Choroid plexus epithelial cell (primary cell): ENCODE measurements at regions not wholly inside any gene's neighbourhood (a gene's known extent, or its start where the extent isn't known, plus 50 kb on each side); places are given as distances from the start of the nearest gene placed in this dataset.
A peak's percentile ranks its signal among the peaks of the same experiment; 100 is the strongest.

Experiments
- DNase-seq: peaks from one replicate; pipeline ENCODE4 v3.0.0-alpha.2; 2010; ENCODE audit warnings: low read depth
- H3K4me3 ChIP-seq: 2 replicates; pipeline ENCODE4 v1.5.1; 2011; ENCODE audit warnings: low read depth, mild to moderate bottlenecking, control low read depth, low read length, moderate library complexity
- TF ChIP-seq, protein P1 (sequence below): conservative IDR thresholded peaks from 2 replicates; pipeline ENCODE4 v1.5.1; 2011; ENCODE audit warnings: low read depth, mild to moderate bottlenecking, control low read depth, inconsistent platforms, low read length, moderate library complexity

DNA sequence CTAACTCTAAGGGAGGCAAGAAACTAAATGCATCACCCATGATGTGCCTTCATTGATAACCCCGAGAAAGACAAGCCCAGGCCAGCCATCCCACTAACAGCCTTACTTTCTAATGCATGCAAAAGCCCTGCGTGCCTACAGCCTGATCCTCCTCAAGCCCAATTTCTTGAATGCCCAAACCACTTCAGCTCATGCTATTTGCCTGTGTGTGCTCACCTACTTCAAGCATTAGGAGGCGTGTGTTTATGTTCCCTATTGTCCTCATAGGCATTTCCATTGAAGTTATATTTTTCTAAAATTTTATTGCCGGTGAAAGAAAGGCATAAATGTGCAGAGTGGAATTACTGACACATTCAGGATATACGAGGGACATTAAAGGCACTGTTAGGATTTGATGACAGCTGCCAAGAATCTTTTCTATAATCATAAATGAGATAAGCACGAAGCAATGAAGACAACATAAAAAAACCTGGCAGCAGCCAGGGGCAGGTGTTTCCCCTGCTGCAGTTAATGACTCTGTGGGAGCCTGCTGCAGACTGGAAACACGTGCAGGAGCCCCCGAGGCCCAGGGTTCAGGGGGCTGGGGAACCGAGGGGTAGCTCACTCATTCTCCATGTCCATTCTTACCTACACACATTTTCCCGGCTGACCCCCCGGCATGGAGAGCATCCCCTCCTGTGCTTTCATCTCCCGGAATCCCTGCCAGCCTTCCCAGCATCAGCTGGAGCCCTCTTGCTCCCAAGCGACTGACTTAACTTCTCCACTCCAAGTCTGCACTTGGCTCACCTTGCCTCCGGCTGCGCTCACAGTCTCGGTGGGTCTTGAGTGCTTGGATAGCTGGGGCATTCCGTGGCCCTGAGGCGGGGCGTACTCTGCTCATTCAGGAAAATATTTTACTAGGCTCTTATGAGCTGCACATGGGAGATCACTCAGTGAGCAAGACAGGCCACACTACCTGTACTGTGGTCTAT, 292.3 kb upstream of the SIX2 start:
- no peak overlapping the region for H3K4me3 ChIP-seq
- no peak for DNase-seq
- TF ChIP-seq, protein P1, sequence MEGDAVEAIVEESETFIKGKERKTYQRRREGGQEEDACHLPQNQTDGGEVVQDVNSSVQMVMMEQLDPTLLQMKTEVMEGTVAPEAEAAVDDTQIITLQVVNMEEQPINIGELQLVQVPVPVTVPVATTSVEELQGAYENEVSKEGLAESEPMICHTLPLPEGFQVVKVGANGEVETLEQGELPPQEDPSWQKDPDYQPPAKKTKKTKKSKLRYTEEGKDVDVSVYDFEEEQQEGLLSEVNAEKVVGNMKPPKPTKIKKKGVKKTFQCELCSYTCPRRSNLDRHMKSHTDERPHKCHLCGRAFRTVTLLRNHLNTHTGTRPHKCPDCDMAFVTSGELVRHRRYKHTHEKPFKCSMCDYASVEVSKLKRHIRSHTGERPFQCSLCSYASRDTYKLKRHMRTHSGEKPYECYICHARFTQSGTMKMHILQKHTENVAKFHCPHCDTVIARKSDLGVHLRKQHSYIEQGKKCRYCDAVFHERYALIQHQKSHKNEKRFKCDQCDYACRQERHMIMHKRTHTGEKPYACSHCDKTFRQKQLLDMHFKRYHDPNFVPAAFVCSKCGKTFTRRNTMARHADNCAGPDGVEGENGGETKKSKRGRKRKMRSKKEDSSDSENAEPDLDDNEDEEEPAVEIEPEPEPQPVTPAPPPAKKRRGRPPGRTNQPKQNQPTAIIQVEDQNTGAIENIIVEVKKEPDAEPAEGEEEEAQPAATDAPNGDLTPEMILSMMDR: no peak

DNA sequence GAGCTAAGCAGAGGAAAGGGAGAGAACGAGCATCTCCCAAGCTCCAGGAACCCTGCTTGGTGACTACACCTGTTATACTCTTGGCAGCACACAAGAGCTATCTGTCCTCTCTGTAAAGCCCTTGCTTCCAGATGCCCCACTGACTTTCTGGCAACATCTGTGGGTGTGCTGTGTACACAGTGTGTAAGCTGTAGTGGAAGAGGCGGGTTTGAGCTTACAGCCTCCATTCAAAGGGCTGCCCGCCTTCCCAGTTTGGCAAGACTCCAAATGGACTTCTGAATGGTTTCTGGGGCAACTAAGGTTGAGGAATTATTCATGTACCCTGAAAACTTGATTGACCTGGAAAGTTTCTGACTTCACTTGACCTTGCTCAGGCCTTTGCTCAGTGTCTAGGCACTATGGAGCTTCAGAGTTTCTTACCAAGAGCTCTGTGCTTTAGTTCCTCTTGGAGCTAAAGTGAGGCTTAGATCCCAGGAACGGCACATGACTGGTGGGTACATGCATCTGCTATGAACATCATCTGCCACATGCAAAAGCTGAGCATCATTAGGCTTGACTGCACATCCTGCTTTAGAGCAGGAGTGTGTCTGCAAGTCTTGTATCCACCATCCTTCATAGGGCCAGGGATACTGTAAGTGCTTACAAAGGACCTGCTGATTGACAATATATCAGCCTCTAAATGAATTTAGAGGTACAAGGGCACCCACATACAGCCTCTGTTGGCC, 290.9 kb upstream of the SIX2 start:
- TF ChIP-seq, protein P1: no peak
- no peak overlapping the region for H3K4me3 ChIP-seq
- peak; percentile 19 for DNase-seq

DNA sequence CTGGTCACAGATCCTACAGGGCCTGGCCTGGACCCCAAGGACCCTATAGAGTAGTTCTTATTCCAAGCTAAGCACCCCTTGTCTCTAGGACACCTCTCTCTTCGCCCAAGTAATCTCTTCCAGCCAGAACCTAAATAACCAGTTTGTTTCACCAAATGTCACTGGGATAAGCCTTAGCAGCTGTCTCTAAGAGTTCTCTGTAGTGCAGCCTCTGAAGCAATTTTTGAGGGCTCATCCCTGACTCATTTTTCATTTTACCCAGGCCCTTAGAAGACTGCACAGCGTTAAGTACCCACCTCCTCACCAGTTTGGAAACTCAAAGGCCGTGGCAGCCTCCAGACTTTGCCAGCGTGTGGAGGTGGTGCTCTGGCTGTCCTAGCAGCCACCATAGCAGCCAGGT, 290.1 kb upstream of the SIX2 start:
- TF ChIP-seq, protein P1: no peak
- no peak overlapping the region for H3K4me3 ChIP-seq
- no peak for DNase-seq

DNA sequence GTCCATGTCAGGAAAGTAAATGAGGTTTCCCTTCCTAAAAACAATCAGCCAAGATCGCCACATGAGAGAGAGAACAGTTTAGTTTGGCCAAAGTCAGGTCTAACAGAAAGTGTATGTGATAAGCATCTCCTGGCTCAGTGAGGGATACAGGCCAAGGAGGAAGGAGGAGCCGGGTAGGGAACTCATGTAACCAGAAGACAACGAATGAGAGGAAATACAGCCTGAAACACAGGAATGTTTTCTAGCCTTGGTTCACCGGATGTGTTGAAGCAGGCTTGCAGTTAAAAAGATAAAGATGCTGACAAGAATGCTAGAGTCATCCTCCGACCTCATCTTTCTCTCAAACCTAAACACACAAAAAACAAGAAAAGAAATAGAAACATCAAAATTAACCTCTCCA, 283.9 kb upstream of the SIX2 start:
- TF ChIP-seq, protein P1: no peak
- peak; percentile 72 for DNase-seq
- H3K4me3 ChIP-seq: no peak overlapping the region

DNA sequence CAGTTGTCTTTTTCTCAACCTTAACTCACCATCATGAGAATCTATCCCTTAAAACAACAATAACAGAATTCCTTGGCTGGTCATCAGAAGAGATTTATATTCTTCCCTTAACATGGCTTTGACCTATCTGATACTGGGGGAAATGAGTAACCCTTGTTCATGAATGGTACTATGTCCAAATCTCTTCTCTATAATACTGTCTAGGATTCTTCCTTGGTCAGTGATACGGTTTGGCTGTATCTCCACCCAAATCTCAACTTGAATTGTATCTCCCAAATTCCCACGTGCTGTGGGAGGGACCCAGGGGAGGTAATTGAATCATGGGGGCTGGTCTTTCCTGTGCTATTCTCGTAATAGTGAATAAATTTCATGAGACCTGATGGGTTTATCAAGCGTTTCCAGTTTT, 282.0 kb upstream of the SIX2 start:
- DNase-seq: no peak
- TF ChIP-seq, protein P1: no peak
- no peak overlapping the region for H3K4me3 ChIP-seq

DNA sequence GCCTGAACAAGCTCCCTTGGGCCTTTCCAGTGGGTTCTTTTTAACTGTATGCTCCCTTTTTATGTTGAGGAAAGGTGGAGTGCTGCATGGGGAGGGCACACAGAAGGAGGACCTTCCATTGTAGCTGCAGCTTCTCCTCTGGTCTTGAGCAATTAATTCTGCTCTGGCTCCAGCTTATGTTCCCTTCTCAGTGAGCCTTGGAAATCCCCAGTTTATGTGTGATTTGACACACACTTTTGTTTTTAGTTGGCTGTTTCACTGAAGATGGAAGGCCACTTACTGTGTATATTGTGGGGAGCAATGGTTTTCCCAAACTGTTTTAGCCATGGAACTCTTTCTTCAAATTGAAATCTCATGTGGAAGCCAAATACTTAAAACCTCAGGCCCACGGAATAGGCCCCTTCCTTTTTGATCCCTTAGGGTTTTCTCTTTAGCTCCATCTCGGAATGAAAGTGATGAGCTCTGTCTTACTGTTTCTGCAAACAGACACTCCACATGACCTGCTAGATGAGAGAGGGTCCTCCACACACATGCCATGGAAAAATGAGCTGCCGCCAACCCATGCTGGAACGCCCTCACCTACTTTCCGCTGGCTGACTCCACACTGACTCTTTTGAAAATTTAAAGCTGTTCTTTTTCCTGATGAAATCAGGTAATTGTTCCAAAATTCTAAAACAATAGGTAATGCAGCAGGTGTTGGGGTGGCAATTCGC, 280.9 kb upstream of the SIX2 start:
- DNase-seq: no peak
- TF ChIP-seq, protein P1: no peak
- H3K4me3 ChIP-seq: no peak overlapping the region
